Neural crest cell (in vitro differentiated cells): ENCODE measurements at regions not wholly inside any gene's neighbourhood (a gene's known extent, or its start where the extent isn't known, plus 50 kb on each side); places are given as distances from the start of the nearest gene placed in this dataset.

ENCODE experiments used
- DNase-seq: peaks from one replicate; pipeline ENCODE4 v3.0.0; 2021; ENCODE audit warnings: low read depth, mixed read lengths, low spot score
- H3K27ac Mint-ChIP-seq: one replicate; pipeline ENCODE4 v1.8.0; 2021; ENCODE audit warnings: mild to moderate bottlenecking, mixed read lengths; ENCODE audit not compliant: unreplicated experiment
- H3K27me3 Mint-ChIP-seq: 2 replicates; pipeline ENCODE4 v1.8.0; 2021; ENCODE audit warnings: low read depth, mild to moderate bottlenecking, mixed read lengths
- H3K36me3 Mint-ChIP-seq: 2 replicates; pipeline ENCODE4 v1.8.0; 2021; ENCODE audit warnings: low read depth, mild to moderate bottlenecking, mixed read lengths
- H3K4me1 Mint-ChIP-seq: 2 replicates; pipeline ENCODE4 v1.8.0; 2021; ENCODE audit warnings: mixed read lengths
- H3K4me3 Mint-ChIP-seq: one replicate; pipeline ENCODE4 v1.8.0; 2021; ENCODE audit warnings: mild to moderate bottlenecking, mixed read lengths
- H3K9me3 Mint-ChIP-seq: 2 replicates; pipeline ENCODE4 v1.8.0; 2021; ENCODE audit warnings: mixed read lengths
- CTCF ChIP-seq: fragments of 200-600 bp; sonication (generic); conservative IDR thresholded peaks from 2 replicates; pipeline ENCODE4 v1.5.0; 2021; ENCODE audit warnings: antibody characterized with exemption, mild to moderate bottlenecking

- no peak for TF ChIP-seq CTCF
- Mint-ChIP-seq H3K4me3 (no peak overlapping the region), H3K9me3 (peaks cover 7% of the 10 kb centered on the region), H3K27ac (peak overlapping the region; percentile 17), H3K27me3 (no peaks in the 10 kb centered on the region), H3K4me1 (peaks cover 13% of the 10 kb centered on the region), H3K36me3 (peaks cover 9% of the 10 kb centered on the region)
- DNase-seq = no peak
These were observed 198.6 kb upstream of the BMPER start for GRCh38 chr7:33706771-33707200.

DNA sequence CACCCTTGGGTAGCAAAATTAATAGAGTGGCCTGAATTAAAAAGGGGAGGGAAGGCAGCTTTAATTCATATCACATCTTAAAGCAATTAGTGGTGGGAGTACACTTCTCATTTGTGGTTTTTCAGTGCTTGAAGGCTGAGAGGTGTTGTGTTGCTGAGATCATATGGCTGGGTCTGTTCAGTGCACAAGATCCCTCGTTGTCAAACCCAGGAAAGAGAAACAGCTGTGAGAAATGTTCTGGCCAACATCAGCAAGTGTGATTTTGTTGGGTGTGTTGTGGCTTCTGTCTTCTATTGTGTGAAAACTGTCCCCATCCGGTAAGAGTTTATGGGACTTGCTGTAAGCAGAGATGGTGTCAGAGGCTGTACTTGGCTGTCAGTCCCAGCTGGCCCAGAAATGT, 197.9 kb upstream of the BMPER start:
- no peak for TF ChIP-seq CTCF

DNA sequence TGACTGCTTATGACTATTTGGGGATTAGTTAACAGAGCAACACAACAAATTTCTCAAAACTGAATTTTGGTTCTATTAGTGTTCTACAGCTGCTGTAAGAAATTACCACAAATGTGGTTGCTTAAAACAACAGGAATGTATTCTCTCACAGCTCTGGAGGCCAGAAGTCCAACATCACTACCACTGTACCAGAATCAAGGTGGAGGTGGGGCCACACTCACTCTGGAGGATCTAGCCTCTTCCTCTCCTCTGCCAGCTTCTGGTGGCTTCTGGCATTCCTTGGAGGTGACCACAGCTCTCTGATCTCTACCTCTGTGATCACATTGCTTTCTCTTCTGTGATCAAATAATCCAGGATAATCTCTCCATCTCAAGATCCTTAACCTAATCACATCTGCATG, 194.7 kb upstream of the BMPER start:
- no peaks in the 10 kb centered on the region for H3K9me3 Mint-ChIP-seq
- DNase-seq = no peak
- no peak overlapping the region for H3K4me3 Mint-ChIP-seq
- H3K27ac Mint-ChIP-seq = no peak overlapping the region
- peaks cover 16% of the 10 kb centered on the region for H3K4me1 Mint-ChIP-seq
- no peaks in the 10 kb centered on the region for H3K36me3 Mint-ChIP-seq
- H3K27me3 Mint-ChIP-seq = peaks cover 9% of the 10 kb centered on the region
- no peak for TF ChIP-seq CTCF

More for the DNA sequence above, 197.9 kb upstream of the BMPER start:
- H3K9me3 Mint-ChIP-seq = peaks cover 1% of the 10 kb centered on the region
- no peak for DNase-seq
- no peak overlapping the region for H3K27ac Mint-ChIP-seq
- no peak overlapping the region for H3K4me3 Mint-ChIP-seq
- no peaks in the 10 kb centered on the region for H3K27me3 Mint-ChIP-seq
- peaks cover 6% of the 10 kb centered on the region for H3K36me3 Mint-ChIP-seq
- peaks cover 16% of the 10 kb centered on the region for H3K4me1 Mint-ChIP-seq

DNA sequence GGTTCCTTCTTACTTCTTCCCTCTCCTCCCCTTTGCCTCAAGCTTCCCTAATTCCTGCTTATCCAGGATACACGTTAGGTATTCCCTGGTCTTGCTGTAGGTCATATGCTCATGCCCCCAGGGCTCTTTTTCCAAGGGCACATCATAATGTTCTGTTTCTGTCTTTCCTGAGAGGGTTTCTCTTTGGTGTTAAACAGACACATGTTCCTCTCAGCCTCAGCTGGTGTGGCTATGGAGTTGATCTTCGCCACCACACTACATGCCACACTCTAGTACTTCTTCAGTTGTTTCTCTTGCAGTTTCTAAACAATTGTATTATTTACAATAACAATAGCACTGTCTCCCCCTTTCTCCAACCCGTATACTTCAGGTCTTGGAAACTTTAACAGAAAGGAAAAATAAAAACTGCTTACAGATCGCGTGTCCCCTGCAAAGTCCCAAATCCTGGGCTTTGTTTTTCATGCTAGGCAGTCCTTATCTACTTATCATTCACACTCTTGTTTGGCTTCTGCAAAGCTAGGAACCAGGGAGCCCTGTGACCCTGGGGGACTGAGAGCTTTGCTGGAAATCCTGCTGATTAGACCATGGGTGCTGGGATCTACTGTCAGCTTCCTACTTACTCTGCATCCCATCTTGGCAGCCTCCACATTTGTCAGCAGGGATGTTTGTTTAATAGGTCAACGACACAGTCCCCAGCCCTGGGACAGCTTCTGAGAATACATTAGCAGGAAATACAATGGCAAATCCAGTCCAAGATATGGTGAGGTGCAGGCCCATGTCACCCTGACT, 193.9 kb upstream of the BMPER start:
- H3K9me3 Mint-ChIP-seq = no peaks in the 10 kb centered on the region
- no peak overlapping the region for H3K4me3 Mint-ChIP-seq
- no peak for TF ChIP-seq CTCF
- H3K4me1 Mint-ChIP-seq = peaks cover 14% of the 10 kb centered on the region
- DNase-seq = no peak
- H3K27me3 Mint-ChIP-seq = peaks cover 9% of the 10 kb centered on the region
- H3K36me3 Mint-ChIP-seq = no peaks in the 10 kb centered on the region
- no peak overlapping the region for H3K27ac Mint-ChIP-seq

- Mint-ChIP-seq H3K4me3 (no peak overlapping the region), H3K27ac (no peak overlapping the region), H3K9me3 (no peaks in the 10 kb centered on the region), H3K27me3 (peaks cover 11% of the 10 kb centered on the region), H3K4me1 (peaks cover 14% of the 10 kb centered on the region), H3K36me3 (no peaks in the 10 kb centered on the region)
- no peak for TF ChIP-seq CTCF
- no peak for DNase-seq
These were observed 193.3 kb upstream of the BMPER start for GRCh38 chr7:33712020-33712414.
